GM21723 (cell line): ENCODE measurements at regions not wholly inside any gene's neighbourhood (a gene's known extent, or its start where the extent isn't known, plus 50 kb on each side); places are given as distances from the start of the nearest gene placed in this dataset.
"Not testable (repeated sequence)": the region's sequence is repeated elsewhere in the genome, so short reads cannot be mapped to it uniquely, and the experiment has no call there.

Source experiments
- ATAC-seq: cut with Tn5 transposase; IDR thresholded peaks from one replicate; pipeline ENCODE4 v1.9.1; 2021; ENCODE audit warnings: mild to moderate bottlenecking, moderate library complexity; ENCODE audit not compliant: unreplicated experiment

GRCh38 chr6:140443112-140443511, 1068.7 kb upstream of the CITED2 start:
- not testable (repeated sequence) for ATAC-seq

- peak; percentile 49 for ATAC-seq
Measured at GRCh38 chr6:140441256-140441655, 1066.8 kb upstream of the CITED2 start.

GRCh38 chr6:140440223-140440835, 1065.9 kb upstream of the CITED2 start:
- ATAC-seq = no peak

DNA sequence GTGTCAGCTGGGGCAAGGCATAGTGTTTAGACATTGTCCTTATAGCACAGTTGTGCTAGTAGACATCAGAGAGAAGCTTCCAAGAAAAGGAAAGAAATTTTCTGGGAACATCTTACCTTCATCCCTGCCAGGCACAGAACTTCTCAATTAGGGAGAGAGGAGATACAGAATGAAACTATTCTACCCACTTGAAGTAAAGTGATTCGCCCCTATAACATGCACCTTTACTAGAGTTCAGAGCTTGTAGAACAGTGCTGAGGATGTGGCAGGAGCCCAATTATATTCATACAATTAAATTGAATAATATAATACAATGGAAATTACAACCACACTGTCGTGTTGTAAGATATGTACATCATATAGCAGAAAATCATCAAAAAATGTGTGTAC, 1063.9 kb upstream of the CITED2 start:
- ATAC-seq = no peak

- ATAC-seq = no peak
Measured at GRCh38 chr6:140437619-140438345, 1063.3 kb upstream of the CITED2 start.

DNA sequence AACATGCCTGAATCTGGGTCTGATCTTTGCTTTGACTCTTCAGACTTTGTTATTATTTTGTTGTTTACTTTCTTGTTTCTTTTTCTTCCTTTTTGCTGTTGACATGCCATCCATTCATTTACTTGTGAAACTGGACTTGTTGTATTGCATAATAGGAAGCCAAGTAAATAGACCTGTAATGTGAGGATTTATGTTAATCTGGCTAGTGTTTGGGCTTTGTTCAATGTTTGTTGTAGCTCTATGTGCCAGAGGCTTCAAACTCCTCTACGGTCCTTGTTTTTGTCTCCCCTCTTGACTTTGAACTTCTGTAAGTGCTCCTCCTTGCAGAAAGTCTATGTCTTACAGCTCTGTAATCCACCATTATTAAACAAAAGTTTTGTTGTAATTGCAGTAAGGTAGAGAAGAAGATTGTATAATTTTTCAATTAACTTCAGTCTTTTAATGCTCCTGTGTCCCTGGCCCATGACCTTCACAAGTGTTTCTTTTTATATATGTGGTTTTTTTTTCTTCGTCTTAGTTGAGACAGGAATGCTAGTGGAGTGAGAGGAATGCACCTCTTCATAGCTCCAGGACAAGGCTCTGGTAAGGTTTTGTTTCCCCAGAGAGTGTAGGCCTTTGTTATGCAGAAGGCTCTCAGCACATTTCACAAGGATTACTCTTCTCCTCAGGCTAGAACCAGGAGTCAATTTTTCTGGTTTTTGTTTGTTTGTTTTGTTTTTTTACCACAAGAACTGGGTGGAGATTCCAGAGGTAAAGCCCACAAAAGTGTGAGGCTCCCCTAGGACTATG, 1061.8 kb upstream of the CITED2 start:
- no peak for ATAC-seq

DNA sequence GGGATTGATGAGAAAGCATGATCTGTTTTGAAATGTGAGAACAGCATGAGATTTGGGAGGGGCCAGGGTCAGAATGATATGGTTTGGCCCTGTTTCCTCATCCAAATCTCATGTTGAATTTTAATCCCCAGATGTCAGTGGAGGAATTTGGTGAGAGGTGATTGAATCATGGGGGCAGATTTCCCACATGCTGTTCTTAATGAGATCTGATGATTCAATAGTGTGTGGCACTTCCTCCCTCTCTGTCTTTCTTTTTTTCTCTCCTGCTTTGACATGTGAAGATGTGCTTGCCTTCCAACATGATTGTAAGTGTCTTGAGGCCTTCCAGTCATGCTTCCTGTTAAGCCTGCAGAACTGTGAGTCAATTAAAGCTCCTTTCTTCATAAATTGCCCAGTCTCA, 1060.3 kb upstream of the CITED2 start:
- ATAC-seq = no peak

DNA sequence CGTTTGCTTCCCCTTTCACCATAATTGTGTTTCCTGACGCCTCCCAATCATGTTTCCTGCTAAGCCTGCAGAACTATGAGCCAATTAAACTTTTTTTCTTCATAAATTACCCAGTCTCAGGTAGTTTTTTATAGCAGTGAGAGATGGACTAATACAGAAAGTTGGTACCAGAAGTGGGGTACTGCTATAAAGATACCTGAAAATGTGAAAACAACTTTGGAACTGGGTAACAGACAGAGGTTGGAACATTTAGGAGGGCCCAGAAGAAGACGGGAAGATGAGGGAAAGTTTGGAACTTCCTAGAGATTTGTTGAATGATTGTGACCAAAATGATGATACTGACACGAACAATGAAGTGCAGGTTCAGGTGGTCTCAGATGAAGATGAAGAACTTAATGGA, 1058.6 kb upstream of the CITED2 start:
- no peak for ATAC-seq

DNA sequence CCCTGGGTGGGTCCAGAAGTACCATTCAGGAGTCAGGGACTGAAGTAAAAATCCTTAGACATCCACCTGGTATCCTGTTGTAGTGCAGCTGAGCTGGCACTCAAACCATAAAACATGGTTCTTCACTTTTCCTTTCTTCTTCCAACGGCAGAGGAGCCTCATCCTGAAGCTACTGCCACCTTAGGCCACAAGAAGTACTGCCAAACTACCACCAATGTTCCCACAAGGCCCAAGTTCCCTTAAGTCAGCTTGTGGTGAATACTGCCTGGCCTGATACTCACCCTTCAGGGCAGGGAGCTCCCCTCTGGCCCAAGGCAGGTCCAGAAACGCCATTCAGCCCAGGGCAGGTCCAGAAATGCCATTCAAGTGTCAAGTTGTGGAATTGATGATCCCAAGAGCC, 1053.4 kb upstream of the CITED2 start:
- ATAC-seq = no peak

DNA sequence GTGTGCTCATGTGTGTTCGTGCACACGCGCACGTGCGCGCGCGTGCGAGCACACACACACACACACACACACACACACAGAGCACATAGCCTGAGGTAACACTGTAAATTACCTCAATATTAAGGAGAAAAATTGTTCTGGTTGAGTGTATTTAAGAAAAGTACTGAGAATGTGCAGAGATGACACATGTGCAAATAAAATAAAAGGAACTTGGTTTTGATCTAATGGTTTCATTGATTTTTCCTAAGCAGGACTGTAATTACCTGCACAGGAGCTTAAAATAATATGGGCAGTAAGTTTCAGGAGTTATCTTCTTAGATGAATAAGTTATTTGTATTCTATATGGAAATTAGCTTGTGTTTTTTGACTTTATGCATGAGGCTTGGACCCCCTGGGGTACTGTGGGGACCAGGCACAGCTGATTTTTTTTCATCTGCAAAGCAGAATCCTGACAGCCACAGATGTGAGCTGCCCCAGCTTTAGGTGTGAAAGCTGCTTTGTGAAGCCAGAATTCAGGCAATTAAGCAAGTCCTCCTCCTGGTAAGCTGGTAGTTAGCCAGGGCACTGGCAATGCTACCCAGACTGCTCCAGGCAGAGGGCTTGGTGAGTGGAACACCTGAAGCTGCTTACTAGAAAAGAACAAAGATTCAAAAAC, 1040.6 kb upstream of the CITED2 start:
- ATAC-seq = no peak

- no peak for ATAC-seq
Measured at GRCh38 chr6:140403020-140403419, 1028.6 kb upstream of the CITED2 start.

DNA sequence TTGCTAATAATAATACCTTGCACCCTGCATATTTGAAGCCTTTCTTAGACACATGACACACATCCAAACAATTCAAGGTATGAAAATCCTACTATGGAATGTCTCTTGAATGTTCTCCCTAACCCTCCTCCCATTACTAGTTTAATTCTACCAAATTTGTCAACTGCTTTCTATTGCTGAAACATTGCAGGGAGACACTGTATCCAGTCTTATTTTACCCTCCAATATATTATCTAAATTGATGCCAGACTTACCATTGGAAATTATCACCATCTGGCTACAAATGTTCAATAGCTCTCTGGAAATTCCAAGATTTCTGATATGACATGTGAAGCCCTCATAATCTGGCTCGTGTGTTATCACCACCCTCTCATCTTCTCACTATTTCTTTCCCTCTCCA, 1027.3 kb upstream of the CITED2 start:
- ATAC-seq = no peak

DNA sequence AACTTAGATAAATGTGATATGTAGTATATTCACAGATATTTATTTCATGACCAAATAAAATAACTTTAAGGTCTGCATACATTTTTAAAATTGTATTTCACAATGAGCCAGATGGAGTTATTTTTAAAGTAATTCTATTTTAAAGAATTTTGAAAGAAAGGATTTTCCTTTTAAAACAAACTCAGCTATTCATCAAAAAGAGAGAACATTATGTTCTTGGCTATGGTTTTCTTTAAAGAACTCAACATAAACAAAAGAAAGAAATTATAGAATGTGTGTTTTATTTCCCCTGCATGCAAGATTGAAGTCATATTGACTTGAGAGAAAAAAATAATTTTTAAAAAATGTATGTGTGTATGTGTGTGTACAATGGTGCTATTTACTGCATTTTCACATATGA, 1023.6 kb upstream of the CITED2 start:
- no peak for ATAC-seq

GRCh38 chr6:140397106-140397505, 1022.7 kb upstream of the CITED2 start:
- ATAC-seq = no peak

DNA sequence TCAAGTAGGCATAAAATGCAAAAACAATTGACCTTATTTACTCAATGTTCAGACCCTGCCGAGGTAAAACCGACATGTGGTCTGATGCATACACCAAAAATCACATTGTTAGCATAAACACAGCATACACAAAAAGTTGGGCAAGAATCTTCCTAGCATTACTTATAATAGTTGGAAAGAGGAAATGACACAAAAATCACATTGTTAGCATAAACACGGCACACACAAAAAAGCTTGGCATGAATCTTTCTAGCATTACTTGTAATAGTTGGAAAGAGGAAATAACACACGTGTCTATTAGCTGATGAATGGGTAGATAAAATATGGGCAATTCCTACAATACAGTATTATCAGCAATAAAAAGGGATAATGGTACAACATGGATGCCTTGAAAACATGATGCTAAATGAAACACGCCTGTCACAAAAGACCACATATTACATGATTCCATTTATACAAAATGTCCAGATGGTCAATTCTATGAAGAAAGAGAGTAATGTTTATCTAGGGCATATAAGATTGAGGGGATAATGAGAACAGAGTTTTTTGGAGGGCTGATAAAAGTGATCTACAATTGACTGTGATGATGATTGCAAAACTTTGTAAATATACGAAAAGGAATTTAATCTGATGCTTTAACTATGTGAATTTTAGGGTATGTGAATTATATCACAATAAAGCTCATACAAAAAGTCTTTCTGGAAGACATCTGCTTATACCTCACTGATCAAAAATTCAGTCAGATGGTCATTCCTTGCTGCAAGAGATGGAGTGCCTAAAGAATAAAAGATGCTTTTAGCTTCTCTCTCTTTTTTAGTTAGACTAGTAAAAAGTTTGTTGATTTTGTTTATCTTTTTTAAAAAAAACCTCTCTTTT, 1019.5 kb upstream of the CITED2 start:
- ATAC-seq = no peak

GRCh38 chr6:140388815-140389214, 1014.4 kb upstream of the CITED2 start:
- ATAC-seq = no peak

DNA sequence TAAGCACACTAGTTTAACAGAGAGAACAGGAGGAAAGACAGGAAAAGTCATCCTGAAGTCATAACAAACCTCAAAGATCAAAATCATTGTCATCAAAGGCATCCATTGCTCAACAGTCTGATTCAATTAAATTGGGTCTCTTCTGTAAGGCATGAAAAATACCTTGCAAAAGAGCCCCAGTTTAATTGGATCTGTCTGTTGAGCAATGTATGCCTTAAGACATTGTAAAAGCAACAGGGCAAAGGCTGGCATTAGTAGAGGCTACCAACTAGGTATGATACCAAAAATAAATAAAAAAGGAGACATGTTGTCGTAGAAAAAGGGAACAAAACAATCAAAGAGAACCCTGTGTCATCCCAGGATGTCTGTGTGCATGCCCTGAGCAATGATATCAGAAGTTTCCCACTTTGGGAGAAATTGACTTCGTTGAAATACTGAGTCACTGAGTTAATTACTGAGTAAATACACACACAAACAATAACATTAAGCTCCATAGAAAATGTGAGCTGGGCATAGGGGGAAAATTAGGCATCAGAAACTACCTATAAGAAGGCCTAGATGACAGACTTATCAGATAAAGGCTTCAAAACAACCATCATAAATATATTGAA, 1013.8 kb upstream of the CITED2 start:
- ATAC-seq = no peak

DNA sequence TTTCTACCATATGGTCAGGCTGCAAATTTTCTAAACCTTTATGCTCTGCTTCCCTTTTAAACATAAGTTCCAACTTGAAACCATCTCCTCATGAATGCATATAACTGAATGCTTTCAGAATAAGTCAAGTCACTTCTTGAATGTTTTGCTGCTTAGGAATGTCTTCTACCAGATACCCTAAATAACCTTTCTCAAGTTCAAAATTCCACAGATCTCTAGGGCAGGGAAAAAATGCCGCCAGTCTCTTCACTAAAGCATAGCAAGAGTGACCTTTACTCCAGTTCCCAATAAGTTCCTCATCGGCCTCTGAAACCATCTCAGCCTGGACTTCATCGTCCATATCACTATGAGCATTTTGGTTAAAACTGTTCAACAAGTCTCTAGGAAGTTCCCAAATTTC, 1011.2 kb upstream of the CITED2 start:
- ATAC-seq = no peak

DNA sequence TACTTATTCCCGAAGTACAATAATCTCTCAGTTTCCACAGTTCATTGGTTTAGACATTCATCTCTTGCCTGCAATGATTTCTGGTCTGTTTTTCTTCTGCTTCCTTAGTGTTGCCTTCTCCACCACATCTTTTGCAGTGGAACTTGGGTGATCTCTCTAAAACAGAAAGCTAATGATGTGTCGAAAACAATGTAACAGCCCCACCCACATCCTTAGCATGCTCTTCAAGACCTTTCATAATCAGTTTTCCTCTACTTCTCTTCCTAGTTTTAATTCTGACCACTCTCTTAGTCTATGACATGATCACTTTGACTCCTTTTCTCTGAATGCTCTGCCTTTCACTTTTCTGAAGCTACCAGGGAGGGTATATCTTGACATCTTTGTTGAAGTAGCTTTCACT, 1007.9 kb upstream of the CITED2 start:
- no peak for ATAC-seq
